Panc1 (cell line): ENCODE measurements at regions not wholly inside any gene's neighbourhood (a gene's known extent, or its start where the extent isn't known, plus 50 kb on each side); places are given as distances from the start of the nearest gene placed in this dataset.

Experiments used
- ATAC-seq: fragments of 200-7000 bp; cut with Tn5 transposase; 2 replicates; pipeline ENCODE4 v1.9.1; 2020; ENCODE audit warnings: mild to moderate bottlenecking, moderate library complexity
- BruUV-seq: library from RNA; stranded (reverse); fragments of 400-500 nt; replicated peaks from 2 replicates; lab custom pipeline; 2021; lab: Mats Ljungman, UMichigan
- CTCF ChIA-PET: fragments of 300-600 bp; sonication (Branson Sonifier 250); formaldehyde crosslinking; loops from one replicate; lab custom pipeline; 2022; ENCODE audit warnings: antibody characterized with exemption; lab: Charles Lee
- POLR2A ChIA-PET: fragments of 300-600 bp; sonication (Branson Sonifier 250); formaldehyde crosslinking; loops from one replicate; lab custom pipeline; 2022; ENCODE audit warnings: antibody characterized with exemption; lab: Charles Lee
- DNase-seq: peaks from one replicate; pipeline ENCODE4 v3.0.0-alpha.2; 2010; ENCODE audit warnings: low read depth, low spot score
- H3K27ac ChIP-seq: 2 replicates; pipeline ENCODE4 v1.5.1; 2011; ENCODE audit warnings: mild to moderate bottlenecking, low read length, inconsistent platforms
- H3K27me3 ChIP-seq: fragments of 200-500 bp; sonication (Bioruptor generic); 2 replicates; pipeline ENCODE4 v1.6.0; 2014; ENCODE audit warnings: low read length, inconsistent platforms; ENCODE audit not compliant: control insufficient read depth, insufficient read depth
- H3K36me3 ChIP-seq: fragments of 200-500 bp; sonication (Bioruptor generic); 2 replicates; pipeline ENCODE4 v1.5.1; 2014; ENCODE audit warnings: inconsistent platforms, mild to moderate bottlenecking, low read length, moderate library complexity; ENCODE audit not compliant: control insufficient read depth, insufficient read depth
- H3K4me1 ChIP-seq: 2 replicates; pipeline ENCODE4 v1.5.1; 2011; ENCODE audit warnings: inconsistent platforms, mild to moderate bottlenecking, low read length, moderate library complexity; ENCODE audit not compliant: control insufficient read depth, insufficient read depth
- H3K4me3 ChIP-seq, 2 experiments: 2 replicates each; pipeline ENCODE4 v1.5.1; 2011 to 2012; ENCODE audit warnings: low read depth in 2 of 2, low read length in 2 of 2, mild to moderate bottlenecking in 2 of 2, inconsistent platforms in 1 of 2, moderate library complexity in 1 of 2
- H3K9me3 ChIP-seq: fragments of 200-500 bp; sonication (Bioruptor generic); 2 replicates; pipeline ENCODE4 v1.5.1; 2014; ENCODE audit warnings: low read depth, mild to moderate bottlenecking, inconsistent platforms, low read length, moderate library complexity; ENCODE audit not compliant: control insufficient read depth, insufficient read depth
- POLR2AphosphoS5 ChIP-seq: IDR thresholded peaks from 2 replicates; pipeline ENCODE4 v1.6.1; 2012; ENCODE audit warnings: mild to moderate bottlenecking, low read depth, low read length, moderate library complexity
- SIN3A ChIP-seq: IDR thresholded peaks from 2 replicates; pipeline ENCODE4 v1.6.1; 2012; ENCODE audit warnings: low read depth, mild to moderate bottlenecking, low read length, moderate library complexity, borderline replicate concordance; ENCODE audit not compliant: insufficient read depth
- TCF7L2 ChIP-seq: IDR thresholded peaks from 2 replicates; pipeline ENCODE4 v1.6.1; 2011; ENCODE audit warnings: mild to moderate bottlenecking, low read depth, low read length, inconsistent platforms
- in situ Hi-C: cut with HindIII; loops from 2 replicates; pipeline ENCODE4 v1.10.0; 2016; ENCODE audit warnings: low sequenced_read_pairs, low pct_unique_long_range_greater_than_20kb
- intact Hi-C: fragments of 100-400 bp; cut with micrococcal nuclease; formaldehyde crosslinking; loops from one replicate; pipeline ENCODE4 v1.10.0; 2022; ENCODE audit not compliant: unreplicated experiment
- TF ChIP-seq, protein P1 (sequence below): fragments of 450-650 bp; IDR thresholded peaks from 2 replicates; pipeline ENCODE4 v1.5.1; 2017; ENCODE audit warnings: mild to moderate bottlenecking
- TF ChIP-seq, protein P2 (sequence below), 2 experiments: IDR thresholded peaks; 2 replicates each; pipeline ENCODE4 v1.6.1; 2011 to 2012; ENCODE audit warnings: low read depth in 2 of 2, control low read depth in 1 of 2, low read length in 1 of 2, mild to moderate bottlenecking in 1 of 2, moderate library complexity in 1 of 2; ENCODE audit not compliant: insufficient read depth in 1 of 2

DNA sequence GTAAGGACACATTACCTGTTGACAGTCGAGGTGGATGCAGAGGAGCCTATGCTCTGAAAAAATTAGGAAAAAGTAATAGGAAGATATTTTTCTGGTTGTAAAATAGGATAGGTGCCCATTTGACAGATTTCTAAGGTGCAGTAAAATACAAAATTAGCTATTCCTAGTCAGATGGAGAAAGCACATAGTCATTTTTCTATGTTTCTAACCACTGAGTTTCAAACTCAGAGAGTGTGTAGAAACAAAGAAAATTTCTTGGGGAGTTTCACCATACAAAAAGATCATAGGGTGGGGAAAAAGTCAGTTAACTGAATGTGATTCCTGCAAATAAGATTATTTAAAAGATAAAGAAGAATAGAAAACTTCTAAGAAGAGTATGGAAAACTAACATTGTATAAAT lies 666.9 kb downstream of the KCNT2 start:
- BruUV-seq: no TSS peak

DNA sequence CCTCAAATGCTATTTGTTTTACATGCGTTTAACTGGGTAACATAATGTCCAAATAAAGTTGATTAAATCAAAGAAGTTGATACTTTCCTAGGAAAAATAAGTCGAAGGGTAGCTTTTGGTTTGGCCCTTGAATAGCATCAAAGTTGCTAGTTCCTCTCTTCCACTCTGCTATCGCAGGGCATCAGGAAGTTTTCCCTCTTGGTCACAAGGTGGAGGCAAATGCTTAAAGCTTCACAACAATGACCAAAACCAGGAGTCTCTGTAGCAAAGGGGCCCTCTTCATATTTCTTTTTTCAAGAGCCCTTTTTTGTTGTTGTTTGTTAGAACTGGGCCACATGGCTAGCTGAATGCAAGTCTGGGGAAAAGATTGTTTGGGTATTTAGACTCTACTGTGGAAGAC lies 668.4 kb downstream of the KCNT2 start:
- in situ Hi-C loops: no loop called here
- Histone ChIP-seq H3K36me3 (no peaks in the 10 kb centered on the region), H3K27me3 (no peaks in the 10 kb centered on the region), H3K4me1 (no peaks in the 10 kb centered on the region), H3K27ac (no peak overlapping the region), H3K9me3 (no peaks in the 10 kb centered on the region), H3K4me3 (no peak overlapping the region)
- TF ChIP-seq POLR2AphosphoS5: no peak
- TF ChIP-seq, protein P1, sequence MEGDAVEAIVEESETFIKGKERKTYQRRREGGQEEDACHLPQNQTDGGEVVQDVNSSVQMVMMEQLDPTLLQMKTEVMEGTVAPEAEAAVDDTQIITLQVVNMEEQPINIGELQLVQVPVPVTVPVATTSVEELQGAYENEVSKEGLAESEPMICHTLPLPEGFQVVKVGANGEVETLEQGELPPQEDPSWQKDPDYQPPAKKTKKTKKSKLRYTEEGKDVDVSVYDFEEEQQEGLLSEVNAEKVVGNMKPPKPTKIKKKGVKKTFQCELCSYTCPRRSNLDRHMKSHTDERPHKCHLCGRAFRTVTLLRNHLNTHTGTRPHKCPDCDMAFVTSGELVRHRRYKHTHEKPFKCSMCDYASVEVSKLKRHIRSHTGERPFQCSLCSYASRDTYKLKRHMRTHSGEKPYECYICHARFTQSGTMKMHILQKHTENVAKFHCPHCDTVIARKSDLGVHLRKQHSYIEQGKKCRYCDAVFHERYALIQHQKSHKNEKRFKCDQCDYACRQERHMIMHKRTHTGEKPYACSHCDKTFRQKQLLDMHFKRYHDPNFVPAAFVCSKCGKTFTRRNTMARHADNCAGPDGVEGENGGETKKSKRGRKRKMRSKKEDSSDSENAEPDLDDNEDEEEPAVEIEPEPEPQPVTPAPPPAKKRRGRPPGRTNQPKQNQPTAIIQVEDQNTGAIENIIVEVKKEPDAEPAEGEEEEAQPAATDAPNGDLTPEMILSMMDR: no peak; the same call in 1 of the 2 replicates
- CTCF ChIA-PET: no interaction called here
- no peak for ATAC-seq
- POLR2A ChIA-PET: no interaction called here
- intact Hi-C loops: no loop called here
- no peak for DNase-seq
- BruUV-seq: no TSS peak

More for the DNA sequence above, 666.9 kb downstream of the KCNT2 start:
- intact Hi-C loops (no loop called here), in situ Hi-C loops (no loop called here)
- no peaks in the 10 kb centered on the region for H3K36me3 ChIP-seq
- ChIA-PET POLR2A (interaction anchor here (0.7 kb wide), 1 partner anchor 470 kb away, joined by 5 read pairs; no protein-coding TSS in a partner anchor), CTCF (no interaction called here)
- TF ChIP-seq, protein P1: no peak
- TF ChIP-seq POLR2AphosphoS5 (no peak), TCF7L2 (no peak), SIN3A (no peak)
- TF ChIP-seq, protein P2, sequence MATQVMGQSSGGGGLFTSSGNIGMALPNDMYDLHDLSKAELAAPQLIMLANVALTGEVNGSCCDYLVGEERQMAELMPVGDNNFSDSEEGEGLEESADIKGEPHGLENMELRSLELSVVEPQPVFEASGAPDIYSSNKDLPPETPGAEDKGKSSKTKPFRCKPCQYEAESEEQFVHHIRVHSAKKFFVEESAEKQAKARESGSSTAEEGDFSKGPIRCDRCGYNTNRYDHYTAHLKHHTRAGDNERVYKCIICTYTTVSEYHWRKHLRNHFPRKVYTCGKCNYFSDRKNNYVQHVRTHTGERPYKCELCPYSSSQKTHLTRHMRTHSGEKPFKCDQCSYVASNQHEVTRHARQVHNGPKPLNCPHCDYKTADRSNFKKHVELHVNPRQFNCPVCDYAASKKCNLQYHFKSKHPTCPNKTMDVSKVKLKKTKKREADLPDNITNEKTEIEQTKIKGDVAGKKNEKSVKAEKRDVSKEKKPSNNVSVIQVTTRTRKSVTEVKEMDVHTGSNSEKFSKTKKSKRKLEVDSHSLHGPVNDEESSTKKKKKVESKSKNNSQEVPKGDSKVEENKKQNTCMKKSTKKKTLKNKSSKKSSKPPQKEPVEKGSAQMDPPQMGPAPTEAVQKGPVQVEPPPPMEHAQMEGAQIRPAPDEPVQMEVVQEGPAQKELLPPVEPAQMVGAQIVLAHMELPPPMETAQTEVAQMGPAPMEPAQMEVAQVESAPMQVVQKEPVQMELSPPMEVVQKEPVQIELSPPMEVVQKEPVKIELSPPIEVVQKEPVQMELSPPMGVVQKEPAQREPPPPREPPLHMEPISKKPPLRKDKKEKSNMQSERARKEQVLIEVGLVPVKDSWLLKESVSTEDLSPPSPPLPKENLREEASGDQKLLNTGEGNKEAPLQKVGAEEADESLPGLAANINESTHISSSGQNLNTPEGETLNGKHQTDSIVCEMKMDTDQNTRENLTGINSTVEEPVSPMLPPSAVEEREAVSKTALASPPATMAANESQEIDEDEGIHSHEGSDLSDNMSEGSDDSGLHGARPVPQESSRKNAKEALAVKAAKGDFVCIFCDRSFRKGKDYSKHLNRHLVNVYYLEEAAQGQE (IDR thresholded peaks at IDR 0.05; ENCODE audit: insufficient read depth in 1 of 2, low read depth in 2 of 2, low read length in 1 of 2): no peak
- H3K4me1 ChIP-seq: no peaks in the 10 kb centered on the region
- H3K27me3 ChIP-seq: no peaks in the 10 kb centered on the region
- ATAC-seq: no peak
- no peak overlapping the region for H3K4me3 ChIP-seq
- no peaks in the 10 kb centered on the region for H3K9me3 ChIP-seq
- DNase-seq: no peak
- no peak overlapping the region for H3K27ac ChIP-seq
